ENCODE measurements at regions not wholly inside any gene's neighbourhood (a gene's known extent, or its start where the extent isn't known, plus 50 kb on each side); places are given as distances from the start of the nearest gene placed in this dataset.

DNA sequence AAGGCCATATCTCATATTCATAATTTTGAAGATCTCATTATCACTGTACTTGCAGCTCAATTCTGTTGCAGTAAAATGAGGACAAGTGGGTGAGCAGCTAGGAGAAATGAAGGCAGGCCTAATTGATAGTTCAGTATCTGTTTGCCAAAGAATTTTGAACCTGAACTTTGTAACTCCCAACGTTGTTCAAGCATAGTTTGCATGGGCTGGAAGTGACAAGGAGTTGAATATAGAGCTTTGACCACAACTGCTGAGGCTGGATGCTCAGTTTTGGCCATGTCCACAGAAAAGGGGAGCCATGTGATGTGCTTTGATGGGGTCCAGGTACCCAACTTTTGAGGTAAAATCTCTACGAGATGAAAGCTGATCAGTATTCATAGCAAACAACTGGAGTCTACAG, 177.5 kb downstream of the NXNL2 start:
- intact Hi-C loops (cut with micrococcal nuclease), result no loop called here
- Mint-ChIP-seq H3K4me3 (no peak overlapping the region), H3K27ac (no peak overlapping the region), H3K27me3 (peaks cover 4% of the 10 kb centered on the region), H3K36me3 (ENCODE audit: low read depth) (no peaks in the 10 kb centered on the region), H3K9me3 (no peaks in the 10 kb centered on the region), H3K4me1 (ENCODE audit: low read depth) (no peaks in the 10 kb centered on the region)
- DNase-seq (no peak), ATAC-seq (no peak)
- POLR2A ChIA-PET, result no interaction called here
- TF ChIP-seq, protein P1, sequence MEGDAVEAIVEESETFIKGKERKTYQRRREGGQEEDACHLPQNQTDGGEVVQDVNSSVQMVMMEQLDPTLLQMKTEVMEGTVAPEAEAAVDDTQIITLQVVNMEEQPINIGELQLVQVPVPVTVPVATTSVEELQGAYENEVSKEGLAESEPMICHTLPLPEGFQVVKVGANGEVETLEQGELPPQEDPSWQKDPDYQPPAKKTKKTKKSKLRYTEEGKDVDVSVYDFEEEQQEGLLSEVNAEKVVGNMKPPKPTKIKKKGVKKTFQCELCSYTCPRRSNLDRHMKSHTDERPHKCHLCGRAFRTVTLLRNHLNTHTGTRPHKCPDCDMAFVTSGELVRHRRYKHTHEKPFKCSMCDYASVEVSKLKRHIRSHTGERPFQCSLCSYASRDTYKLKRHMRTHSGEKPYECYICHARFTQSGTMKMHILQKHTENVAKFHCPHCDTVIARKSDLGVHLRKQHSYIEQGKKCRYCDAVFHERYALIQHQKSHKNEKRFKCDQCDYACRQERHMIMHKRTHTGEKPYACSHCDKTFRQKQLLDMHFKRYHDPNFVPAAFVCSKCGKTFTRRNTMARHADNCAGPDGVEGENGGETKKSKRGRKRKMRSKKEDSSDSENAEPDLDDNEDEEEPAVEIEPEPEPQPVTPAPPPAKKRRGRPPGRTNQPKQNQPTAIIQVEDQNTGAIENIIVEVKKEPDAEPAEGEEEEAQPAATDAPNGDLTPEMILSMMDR (IDR thresholded peaks at IDR 0.05), result no peak
- CTCF ChIA-PET, result interaction anchor here (1.3 kb wide), 1 partner anchor 32 kb away, joined by 5 read pairs; no protein-coding TSS in a partner anchor

DNA sequence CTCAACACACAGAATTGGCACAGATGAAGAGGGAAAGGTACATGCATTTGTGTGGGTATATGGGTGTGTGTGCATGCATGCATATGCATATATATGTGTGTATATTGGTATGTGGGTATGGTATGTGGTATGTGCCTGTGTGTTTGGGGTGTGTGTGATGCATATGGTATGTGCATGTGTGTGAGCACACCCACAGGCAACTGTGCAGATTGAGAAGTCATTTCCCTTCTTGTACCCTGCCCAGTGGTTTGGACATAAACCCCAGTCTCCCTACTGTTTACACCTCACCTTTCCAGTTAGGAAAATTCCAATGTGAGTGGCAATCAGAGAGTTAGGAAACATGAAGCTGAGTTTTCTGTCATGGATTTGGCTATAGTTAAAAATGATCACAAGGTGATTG, 178.0 kb downstream of the NXNL2 start:
- H3K27ac Mint-ChIP-seq, result no peak overlapping the region
- H3K36me3 Mint-ChIP-seq (ENCODE audit: low read depth), result no peaks in the 10 kb centered on the region
- H3K4me1 Mint-ChIP-seq (ENCODE audit: low read depth), result no peaks in the 10 kb centered on the region
- intact Hi-C loops (cut with micrococcal nuclease), result no loop called here
- CTCF ChIA-PET, result no interaction called here
- peaks cover 7% of the 10 kb centered on the region for H3K27me3 Mint-ChIP-seq
- POLR2A ChIA-PET, result no interaction called here
- ATAC-seq (no peak), DNase-seq (no peak)
- no peaks in the 10 kb centered on the region for H3K9me3 Mint-ChIP-seq
- H3K4me3 Mint-ChIP-seq, result no peak overlapping the region
- TF ChIP-seq, protein P1 (IDR thresholded peaks at IDR 0.05), result no peak

- Mint-ChIP-seq H3K36me3 (ENCODE audit: low read depth) (no peaks in the 10 kb centered on the region), H3K4me3 (no peak overlapping the region), H3K9me3 (no peaks in the 10 kb centered on the region), H3K4me1 (ENCODE audit: low read depth) (no peaks in the 10 kb centered on the region), H3K27ac (no peak overlapping the region), H3K27me3 (peaks cover 10% of the 10 kb centered on the region)
- DNase-seq (no peak), ATAC-seq (no peak)
- POLR2A ChIA-PET, result interaction anchor here (0.7 kb wide), 1 partner anchor 1034 kb away, joined by 3 read pairs; no protein-coding TSS in a partner anchor
- CTCF ChIA-PET, result no interaction called here
- intact Hi-C loops (cut with micrococcal nuclease), result no loop called here
- TF ChIP-seq, protein P1 (IDR thresholded peaks at IDR 0.05), result no peak
Observed at GRCh38 chr9:88716596-88717290, 181.8 kb downstream of the NXNL2 start.

DNA sequence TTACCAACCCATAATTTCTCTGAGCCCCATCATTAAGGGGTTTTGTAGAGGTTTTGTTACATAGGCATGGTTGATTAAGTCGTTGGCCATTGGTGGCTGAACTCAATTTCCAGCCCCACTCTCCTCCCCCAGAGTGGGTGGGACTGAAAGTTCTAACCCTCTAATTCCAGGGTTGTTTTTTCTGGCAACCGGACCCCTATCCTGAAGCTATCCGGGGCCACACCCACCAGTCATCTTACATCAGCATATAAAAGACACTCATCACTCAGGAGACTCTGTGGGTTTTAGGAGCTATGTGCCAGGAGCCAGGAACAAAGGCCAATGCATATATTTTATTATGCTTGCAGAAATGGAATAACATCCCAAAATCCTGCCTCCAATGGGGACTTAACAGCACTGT, 186.0 kb downstream of the NXNL2 start:
- no peak overlapping the region for H3K27ac Mint-ChIP-seq
- ChIA-PET POLR2A (interaction anchor here (0.7 kb wide), 1 partner anchor 67 kb away, joined by 4 read pairs; no protein-coding TSS in a partner anchor), CTCF (interaction anchor here (0.6 kb wide), 1 partner anchor 29 kb away, joined by 3 read pairs; no protein-coding TSS in a partner anchor)
- H3K27me3 Mint-ChIP-seq, result peaks cover 15% of the 10 kb centered on the region
- intact Hi-C loops (cut with micrococcal nuclease), result no loop called here
- no peak overlapping the region for H3K4me3 Mint-ChIP-seq
- H3K36me3 Mint-ChIP-seq (ENCODE audit: low read depth), result no peaks in the 10 kb centered on the region
- no peak for ATAC-seq
- no peak for DNase-seq
- no peaks in the 10 kb centered on the region for H3K9me3 Mint-ChIP-seq
- TF ChIP-seq, protein P1 (IDR thresholded peaks at IDR 0.05), result no peak
- no peaks in the 10 kb centered on the region for H3K4me1 Mint-ChIP-seq (ENCODE audit: low read depth)

DNA sequence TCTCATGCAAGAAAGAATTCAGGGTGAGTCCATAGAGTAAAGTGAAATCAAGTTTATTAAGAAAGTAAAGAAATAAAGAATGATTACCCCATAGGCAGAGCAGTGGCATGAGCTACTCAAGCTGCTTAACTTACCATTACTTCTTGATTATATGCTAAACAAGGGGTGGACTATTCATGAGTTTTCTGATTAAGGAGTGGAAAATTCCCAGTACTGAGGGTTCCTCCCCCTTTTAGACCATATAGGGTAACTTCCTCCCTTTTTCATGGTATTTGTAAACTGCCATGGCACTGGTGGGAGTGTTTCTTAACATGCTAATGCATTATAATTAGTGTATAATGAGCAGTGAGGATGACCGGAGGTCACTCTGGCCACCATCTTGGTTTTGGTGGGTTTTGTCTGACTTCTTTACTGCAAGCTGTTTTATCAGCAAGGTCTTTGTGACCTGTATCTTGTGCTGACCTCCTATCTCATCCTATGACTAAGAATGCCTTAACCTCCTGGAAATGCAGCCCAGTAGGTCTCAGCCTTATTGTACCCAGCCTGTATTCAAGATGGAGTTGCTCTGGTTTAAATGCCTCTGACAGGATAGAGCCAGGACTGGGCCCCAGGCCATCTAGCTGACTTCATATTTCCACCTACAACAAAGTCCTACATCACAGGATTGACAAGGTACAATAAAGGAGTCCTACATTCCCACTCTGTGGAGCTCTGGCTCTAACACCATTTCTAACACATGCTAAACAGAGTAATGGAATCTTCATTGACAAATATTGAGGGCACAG, 186.7 kb downstream of the NXNL2 start:
- Mint-ChIP-seq H3K9me3 (no peaks in the 10 kb centered on the region), H3K4me3 (no peak overlapping the region), H3K27me3 (peaks cover 15% of the 10 kb centered on the region), H3K27ac (no peak overlapping the region), H3K36me3 (ENCODE audit: low read depth) (no peaks in the 10 kb centered on the region), H3K4me1 (ENCODE audit: low read depth) (no peaks in the 10 kb centered on the region)
- ATAC-seq (no peak), DNase-seq (no peak)
- TF ChIP-seq, protein P1 (IDR thresholded peaks at IDR 0.05), result no peak
- intact Hi-C loops (cut with micrococcal nuclease), result no loop called here
- CTCF ChIA-PET, result no interaction called here
- POLR2A ChIA-PET, result no interaction called here

Measured in activated CD8-positive, alpha-beta T cell treated with anti-CD3 and anti-CD28 coated beads for 36 hours (primary cell).